ENCODE measurements at regions not wholly inside any gene's neighbourhood (a gene's known extent, or its start where the extent isn't known, plus 50 kb on each side); places are given as distances from the start of the nearest gene placed in this dataset.
A peak's percentile ranks its signal among the peaks of the same experiment; 100 is the strongest.

DNA sequence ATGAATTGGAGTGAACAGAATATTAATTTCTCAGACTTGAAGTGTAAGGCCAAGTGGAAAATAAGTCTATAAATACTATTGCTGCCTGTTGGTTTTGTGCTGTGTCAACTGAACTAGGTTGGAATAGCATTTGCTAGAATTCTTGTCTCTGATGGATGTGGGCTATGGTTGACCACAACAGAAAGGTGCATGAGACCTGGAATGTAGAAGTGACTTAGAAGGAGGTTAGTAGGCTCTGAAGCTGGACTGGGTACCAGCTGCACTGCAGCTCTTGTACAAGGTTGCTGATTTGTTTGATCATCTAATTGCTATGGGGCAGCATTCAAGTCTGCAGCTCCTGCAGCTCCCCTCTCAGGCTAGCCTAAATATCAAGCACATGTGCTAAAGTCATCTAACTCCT, 479.0 kb upstream of the NRSN1 start:
- Histone ChIP-seq H3K27ac (no peak overlapping the region), H3K4me1 (no peaks in the 10 kb centered on the region), H3K36me3 (no peaks in the 10 kb centered on the region), H3K4me3 (no peak overlapping the region), H3K27me3 (no peaks in the 10 kb centered on the region), H3K9me3 (no peaks in the 10 kb centered on the region)
- intact Hi-C loops (cut with DNase I): no loop called here
- no peak for DNase-seq
- TF ChIP-seq, protein P1, sequence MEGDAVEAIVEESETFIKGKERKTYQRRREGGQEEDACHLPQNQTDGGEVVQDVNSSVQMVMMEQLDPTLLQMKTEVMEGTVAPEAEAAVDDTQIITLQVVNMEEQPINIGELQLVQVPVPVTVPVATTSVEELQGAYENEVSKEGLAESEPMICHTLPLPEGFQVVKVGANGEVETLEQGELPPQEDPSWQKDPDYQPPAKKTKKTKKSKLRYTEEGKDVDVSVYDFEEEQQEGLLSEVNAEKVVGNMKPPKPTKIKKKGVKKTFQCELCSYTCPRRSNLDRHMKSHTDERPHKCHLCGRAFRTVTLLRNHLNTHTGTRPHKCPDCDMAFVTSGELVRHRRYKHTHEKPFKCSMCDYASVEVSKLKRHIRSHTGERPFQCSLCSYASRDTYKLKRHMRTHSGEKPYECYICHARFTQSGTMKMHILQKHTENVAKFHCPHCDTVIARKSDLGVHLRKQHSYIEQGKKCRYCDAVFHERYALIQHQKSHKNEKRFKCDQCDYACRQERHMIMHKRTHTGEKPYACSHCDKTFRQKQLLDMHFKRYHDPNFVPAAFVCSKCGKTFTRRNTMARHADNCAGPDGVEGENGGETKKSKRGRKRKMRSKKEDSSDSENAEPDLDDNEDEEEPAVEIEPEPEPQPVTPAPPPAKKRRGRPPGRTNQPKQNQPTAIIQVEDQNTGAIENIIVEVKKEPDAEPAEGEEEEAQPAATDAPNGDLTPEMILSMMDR (IDR thresholded peaks at IDR 0.05): no peak
- no peak for TF ChIP-seq POLR2AphosphoS5 (IDR thresholded peaks at IDR 0.05)
- no peak for TF ChIP-seq POLR2A (IDR thresholded peaks at IDR 0.05)
- TF ChIP-seq EP300 (IDR thresholded peaks at IDR 0.05): no peak

DNA sequence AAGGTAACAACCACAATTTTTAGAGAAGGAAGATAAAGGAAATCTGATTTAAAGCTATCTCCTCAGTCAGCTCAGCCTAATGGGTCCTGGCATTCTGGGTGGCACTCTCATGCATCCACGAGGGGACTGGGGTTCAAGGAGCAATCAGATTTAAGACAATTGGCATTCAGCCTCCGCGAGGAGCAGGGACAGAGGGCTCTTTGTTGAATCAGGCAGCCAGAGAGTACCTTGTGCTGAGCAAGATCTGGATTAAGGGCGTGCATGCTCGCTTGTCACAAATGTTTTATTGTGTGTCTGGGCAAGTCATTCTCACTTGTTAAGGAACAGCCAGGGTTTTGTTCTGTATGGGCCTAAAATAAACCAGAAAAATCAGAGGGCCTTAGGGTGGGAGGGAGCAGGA, 475.3 kb upstream of the NRSN1 start:
- Histone ChIP-seq H3K27ac (peak overlapping the region in 1 of 4 donors; percentile 36), H3K9me3 (no peaks in the 10 kb centered on the region), H3K27me3 (no peaks in the 10 kb centered on the region), H3K36me3 (no peaks in the 10 kb centered on the region), H3K4me3 (no peak overlapping the region), H3K4me1 (no peaks in the 10 kb centered on the region)
- DNase-seq: peak; percentile 70
- 11 to 56% methylated on average over 5 of the region's 5 CpGs for WGBS, 2 donors
- TF ChIP-seq POLR2AphosphoS5 (IDR thresholded peaks at IDR 0.05) (no peak), POLR2A (IDR thresholded peaks at IDR 0.05) (no peak), EP300 (IDR thresholded peaks at IDR 0.05) (no peak)
- TF ChIP-seq, protein P1 (IDR thresholded peaks at IDR 0.05): no peak
- intact Hi-C loops (cut with DNase I): no loop called here

DNA sequence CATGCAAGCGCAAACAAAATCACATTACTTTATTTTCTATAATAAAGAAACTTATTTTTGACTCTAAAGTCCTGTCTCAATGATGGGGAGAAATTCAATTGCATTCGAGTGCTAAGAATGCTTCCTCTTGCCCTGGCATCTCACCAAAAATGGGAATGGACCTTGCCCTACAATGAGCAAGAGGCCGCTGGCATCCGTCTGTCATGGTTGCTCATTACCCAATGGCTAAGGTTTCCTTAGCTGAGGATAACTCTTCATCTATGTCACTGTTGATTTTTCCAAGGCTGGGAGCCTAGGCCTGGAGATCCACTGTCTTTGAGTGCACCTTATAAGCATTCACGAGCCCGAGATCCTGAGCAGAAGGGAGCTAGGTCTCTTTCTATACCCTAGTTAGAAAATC, 471.3 kb upstream of the NRSN1 start:
- TF ChIP-seq, protein P1 (IDR thresholded peaks at IDR 0.05): no peak
- no peak for TF ChIP-seq POLR2A (IDR thresholded peaks at IDR 0.05)
- no peak for TF ChIP-seq POLR2AphosphoS5 (IDR thresholded peaks at IDR 0.05)
- no peak for TF ChIP-seq EP300 (IDR thresholded peaks at IDR 0.05)
- no peak overlapping the region for H3K27ac ChIP-seq
- H3K9me3 ChIP-seq: no peaks in the 10 kb centered on the region
- H3K36me3 ChIP-seq: no peaks in the 10 kb centered on the region
- intact Hi-C loops (cut with DNase I): no loop called here
- no peak for DNase-seq
- H3K27me3 ChIP-seq: no peaks in the 10 kb centered on the region
- H3K4me1 ChIP-seq: no peaks in the 10 kb centered on the region
- no peak overlapping the region for H3K4me3 ChIP-seq
- 17 to 68% methylated on average over 6 of the region's 6 CpGs for WGBS, 2 donors

DNA sequence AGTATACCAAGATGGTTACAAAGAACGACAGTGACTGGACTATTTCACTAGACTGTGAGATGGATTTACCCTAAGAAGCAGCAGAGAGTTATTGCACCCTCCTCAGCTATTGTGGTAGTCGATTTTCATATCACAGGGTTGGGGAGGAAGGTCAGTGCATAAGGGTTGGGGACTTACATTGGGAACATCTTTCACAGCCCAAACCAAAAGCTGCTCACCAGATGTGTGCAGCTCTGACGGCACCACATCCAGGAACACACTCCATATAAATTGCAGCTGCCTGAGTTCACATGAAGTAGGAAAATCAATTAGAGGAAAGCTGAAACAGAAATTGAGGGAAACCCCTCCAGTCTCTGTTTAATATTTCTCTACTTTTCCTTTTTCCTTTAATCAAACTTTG, 470.5 kb upstream of the NRSN1 start:
- intact Hi-C loops (cut with DNase I): no loop called here
- no peaks in the 10 kb centered on the region for H3K9me3 ChIP-seq
- H3K36me3 ChIP-seq: no peaks in the 10 kb centered on the region
- no peak overlapping the region for H3K27ac ChIP-seq
- H3K4me1 ChIP-seq: no peaks in the 10 kb centered on the region
- no peak for TF ChIP-seq EP300 (IDR thresholded peaks at IDR 0.05)
- TF ChIP-seq, protein P1 (IDR thresholded peaks at IDR 0.05): no peak
- TF ChIP-seq POLR2AphosphoS5 (IDR thresholded peaks at IDR 0.05): no peak
- no peak for TF ChIP-seq POLR2A (IDR thresholded peaks at IDR 0.05)
- no peak for DNase-seq
- H3K4me3 ChIP-seq: no peak overlapping the region
- H3K27me3 ChIP-seq: no peaks in the 10 kb centered on the region
- 61 to 72% methylated on average over 3 of the region's 3 CpGs for WGBS, 2 donors

All from sigmoid colon (tissue), 6 donors.